ENCODE measurements at regions not wholly inside any gene's neighbourhood (a gene's known extent, or its start where the extent isn't known, plus 50 kb on each side); places are given as distances from the start of the nearest gene placed in this dataset.

DNA sequence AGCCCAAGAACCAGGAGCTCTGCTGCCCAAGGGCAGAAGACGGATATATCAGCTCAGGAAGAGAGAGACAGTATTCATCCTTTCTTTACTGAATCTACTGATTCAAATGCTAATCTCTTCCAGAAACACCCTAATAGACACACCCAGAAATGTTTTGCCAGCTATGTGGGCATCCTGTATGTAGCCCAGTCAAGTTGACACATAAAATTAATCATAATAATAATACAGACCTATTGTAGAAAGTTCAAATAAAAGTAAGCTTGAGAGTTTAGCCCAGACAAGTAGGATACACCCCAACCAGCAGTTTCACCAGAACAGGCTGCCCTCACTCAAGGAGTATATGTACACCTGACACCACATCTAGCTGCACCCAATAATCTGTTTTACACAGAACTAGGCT is 73.9 kb upstream of the VGLL2 start:
- no peaks in the 10 kb centered on the region for H3K4me1 Mint-ChIP-seq (ENCODE audit: low read depth)
- H3K9me3 Mint-ChIP-seq = no peaks in the 10 kb centered on the region
- no peak for DNase-seq
- no peaks in the 10 kb centered on the region for H3K36me3 Mint-ChIP-seq
- intact Hi-C loops (cut with micrococcal nuclease) = no loop called here
- H3K27me3 Mint-ChIP-seq = no peaks in the 10 kb centered on the region
- POLR2A ChIA-PET = no interaction called here
- H3K27ac Mint-ChIP-seq = no peak overlapping the region
- CTCF ChIA-PET = no interaction called here
- no peak overlapping the region for H3K4me3 Mint-ChIP-seq

- ChIA-PET POLR2A (no interaction called here), CTCF (no interaction called here)
- no peaks in the 10 kb centered on the region for H3K9me3 Mint-ChIP-seq
- no peaks in the 10 kb centered on the region for H3K36me3 Mint-ChIP-seq
- H3K4me3 Mint-ChIP-seq = no peak overlapping the region
- no peaks in the 10 kb centered on the region for H3K4me1 Mint-ChIP-seq (ENCODE audit: low read depth)
- DNase-seq = no peak
- intact Hi-C loops (cut with micrococcal nuclease) = no loop called here
- no peak overlapping the region for H3K27ac Mint-ChIP-seq
- no peaks in the 10 kb centered on the region for H3K27me3 Mint-ChIP-seq
These were observed 71.1 kb upstream of the VGLL2 start for GRCh38 chr6:117194271-117194670.

DNA sequence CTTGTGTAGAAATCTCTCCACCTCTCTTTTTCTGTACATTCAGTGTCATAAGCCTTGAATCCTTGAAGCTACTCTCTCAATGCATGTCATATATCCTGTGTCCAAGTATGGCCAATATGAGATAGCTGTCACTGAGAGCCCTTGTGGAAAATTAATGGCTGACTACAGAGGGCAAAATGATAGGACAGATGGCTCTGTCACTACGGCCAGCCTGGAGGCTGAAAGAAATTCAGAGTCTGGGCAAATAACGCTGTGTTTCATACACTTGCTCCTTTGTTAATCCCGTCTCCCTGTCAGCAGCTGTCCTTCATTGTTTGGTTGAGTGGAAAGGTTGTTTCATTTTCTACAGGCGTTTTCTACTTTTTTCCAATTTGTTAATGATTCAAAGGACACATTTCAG is 70.4 kb upstream of the VGLL2 start:
- Mint-ChIP-seq H3K4me1 (ENCODE audit: low read depth) (no peaks in the 10 kb centered on the region), H3K27ac (no peak overlapping the region), H3K27me3 (no peaks in the 10 kb centered on the region), H3K36me3 (no peaks in the 10 kb centered on the region), H3K4me3 (no peak overlapping the region), H3K9me3 (no peaks in the 10 kb centered on the region)
- DNase-seq = no peak
- intact Hi-C loops (cut with micrococcal nuclease) = no loop called here
- POLR2A ChIA-PET = no interaction called here
- CTCF ChIA-PET = no interaction called here

DNA sequence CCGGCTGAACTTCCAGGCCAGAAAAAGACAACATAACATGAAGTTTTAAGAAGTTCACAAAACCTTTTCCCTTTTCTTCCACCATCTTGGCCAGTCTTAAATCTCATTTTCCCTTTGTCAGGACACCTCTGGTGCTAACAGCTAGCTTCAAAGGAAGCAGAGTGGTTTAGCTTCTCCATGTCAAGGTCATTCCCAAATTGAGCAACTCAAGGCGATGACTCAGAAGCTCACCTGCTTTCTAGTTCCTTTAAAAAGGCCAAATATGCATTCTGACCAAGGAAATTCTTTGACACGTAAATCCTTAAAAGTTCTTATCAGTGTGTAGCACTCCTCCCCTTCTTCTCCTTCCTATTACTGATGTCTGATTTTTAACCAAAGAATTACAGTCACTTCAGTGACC is 69.6 kb upstream of the VGLL2 start:
- CTCF ChIA-PET = no interaction called here
- no peaks in the 10 kb centered on the region for H3K36me3 Mint-ChIP-seq

DNA sequence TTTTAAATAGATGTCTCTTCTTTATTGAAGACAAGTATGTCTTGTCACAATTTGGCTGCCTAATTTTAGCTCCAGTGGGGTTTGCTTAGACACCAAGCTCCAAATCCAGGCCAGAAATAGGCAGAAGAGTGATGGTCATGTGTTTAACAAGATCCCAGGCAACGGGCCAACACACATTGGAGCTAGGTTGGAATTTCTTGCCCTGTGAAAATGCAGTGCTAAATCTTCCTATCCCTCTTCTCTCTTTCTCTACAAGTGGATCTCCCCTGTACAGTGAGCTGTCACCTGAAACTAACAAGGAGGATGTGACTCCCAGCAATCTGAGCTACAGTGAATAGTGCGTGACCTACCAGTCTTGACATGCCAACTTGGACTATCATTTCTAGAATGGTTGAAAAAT is 65.3 kb upstream of the VGLL2 start:
- ChIA-PET POLR2A (no interaction called here), CTCF (no interaction called here)
- no peaks in the 10 kb centered on the region for H3K27me3 Mint-ChIP-seq
- DNase-seq = no peak
- intact Hi-C loops (cut with micrococcal nuclease) = no loop called here
- no peak overlapping the region for H3K27ac Mint-ChIP-seq
- H3K4me1 Mint-ChIP-seq (ENCODE audit: low read depth) = no peaks in the 10 kb centered on the region
- no peaks in the 10 kb centered on the region for H3K9me3 Mint-ChIP-seq
- no peak overlapping the region for H3K4me3 Mint-ChIP-seq
- H3K36me3 Mint-ChIP-seq = no peaks in the 10 kb centered on the region

More for the DNA sequence above, 69.6 kb upstream of the VGLL2 start:
- POLR2A ChIA-PET = no interaction called here
- Mint-ChIP-seq H3K9me3 (no peaks in the 10 kb centered on the region), H3K27me3 (no peaks in the 10 kb centered on the region), H3K4me3 (no peak overlapping the region), H3K4me1 (ENCODE audit: low read depth) (no peaks in the 10 kb centered on the region), H3K27ac (no peak overlapping the region)
- intact Hi-C loops (cut with micrococcal nuclease) = no loop called here
- DNase-seq = no peak

DNA sequence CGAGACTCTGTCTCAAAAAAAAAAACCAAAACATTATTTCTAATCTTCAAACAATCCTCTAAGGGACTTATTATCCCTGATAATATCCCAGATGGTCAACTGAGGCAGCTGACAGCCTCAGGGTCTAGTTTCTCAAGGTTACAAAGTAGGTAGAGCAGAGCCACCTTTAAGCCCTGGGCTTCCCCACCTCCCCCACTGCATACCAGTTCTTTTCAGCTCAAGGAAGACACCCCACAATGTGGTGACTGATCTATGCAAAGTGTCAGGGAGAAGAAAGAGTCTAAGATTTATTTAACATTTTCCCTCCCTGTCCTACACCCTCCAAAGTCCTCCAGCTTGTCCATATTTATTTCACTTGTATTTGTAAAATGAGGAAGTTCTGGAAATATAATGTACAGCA is 60.5 kb upstream of the VGLL2 start:
- no peak overlapping the region for H3K27ac Mint-ChIP-seq
- H3K9me3 Mint-ChIP-seq = no peaks in the 10 kb centered on the region
- H3K4me3 Mint-ChIP-seq = no peak overlapping the region
- intact Hi-C loops (cut with micrococcal nuclease) = no loop called here
- no peaks in the 10 kb centered on the region for H3K36me3 Mint-ChIP-seq
- H3K27me3 Mint-ChIP-seq = no peaks in the 10 kb centered on the region
- CTCF ChIA-PET = no interaction called here
- H3K4me1 Mint-ChIP-seq (ENCODE audit: low read depth) = no peaks in the 10 kb centered on the region
- POLR2A ChIA-PET = no interaction called here
- DNase-seq = no peak

- no peak overlapping the region for H3K27ac Mint-ChIP-seq
- H3K27me3 Mint-ChIP-seq = no peaks in the 10 kb centered on the region
- no peaks in the 10 kb centered on the region for H3K36me3 Mint-ChIP-seq
- no peak for DNase-seq
- ChIA-PET POLR2A (no interaction called here), CTCF (no interaction called here)
- H3K4me3 Mint-ChIP-seq = no peak overlapping the region
- intact Hi-C loops (cut with micrococcal nuclease) = no loop called here
- H3K4me1 Mint-ChIP-seq (ENCODE audit: low read depth) = no peaks in the 10 kb centered on the region
- H3K9me3 Mint-ChIP-seq = no peaks in the 10 kb centered on the region
These were observed 59.5 kb upstream of the VGLL2 start for GRCh38 chr6:117205876-117206275.

GRCh38 chr6:117206522-117206921 is 58.8 kb upstream of the VGLL2 start:
- POLR2A ChIA-PET = no interaction called here
- H3K9me3 Mint-ChIP-seq = no peaks in the 10 kb centered on the region
- H3K36me3 Mint-ChIP-seq = no peaks in the 10 kb centered on the region
- no peak overlapping the region for H3K27ac Mint-ChIP-seq
- CTCF ChIA-PET = no interaction called here
- no peak for DNase-seq
- no peaks in the 10 kb centered on the region for H3K27me3 Mint-ChIP-seq
- H3K4me3 Mint-ChIP-seq = no peak overlapping the region
- intact Hi-C loops (cut with micrococcal nuclease) = no loop called here
- no peaks in the 10 kb centered on the region for H3K4me1 Mint-ChIP-seq (ENCODE audit: low read depth)

DNA sequence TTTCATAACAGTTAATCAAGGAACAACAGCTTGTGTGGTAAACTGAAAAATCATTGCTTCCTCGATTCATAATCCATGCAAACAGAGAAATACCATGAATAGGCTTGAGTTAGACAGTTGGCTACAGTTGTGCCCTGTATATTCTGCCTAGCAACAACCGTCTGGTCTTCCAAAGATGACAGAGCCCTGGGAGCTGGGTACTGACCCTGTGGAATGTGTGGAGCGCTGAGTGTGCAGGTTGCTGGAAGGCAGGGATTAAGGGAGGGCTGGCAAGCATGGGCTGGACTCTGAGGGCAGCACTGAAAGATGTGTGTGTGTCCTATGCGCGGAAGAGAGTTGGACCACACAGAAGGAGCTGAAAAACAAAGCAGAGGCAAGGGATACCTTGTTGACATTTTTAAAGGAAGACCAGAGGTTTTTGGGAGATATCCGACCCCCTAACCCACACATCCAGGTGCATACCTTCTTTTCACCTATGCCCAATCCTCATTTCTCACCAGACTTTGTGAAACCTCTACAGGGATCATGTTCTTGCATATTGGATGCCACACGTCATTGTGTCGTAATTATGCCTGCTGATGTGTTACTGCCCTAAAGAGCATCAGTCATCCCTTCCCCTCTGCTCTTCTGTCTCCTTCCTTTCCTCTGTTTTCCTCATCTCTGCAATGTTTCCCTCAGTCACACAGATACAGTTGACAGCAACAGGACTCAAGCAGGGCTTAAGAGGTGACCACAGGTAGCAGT is 58.2 kb upstream of the VGLL2 start:
- no peak overlapping the region for H3K4me3 Mint-ChIP-seq
- ChIA-PET CTCF (no interaction called here), POLR2A (no interaction called here)
- no peaks in the 10 kb centered on the region for H3K36me3 Mint-ChIP-seq
- intact Hi-C loops (cut with micrococcal nuclease) = no loop called here
- no peak overlapping the region for H3K27ac Mint-ChIP-seq
- H3K27me3 Mint-ChIP-seq = no peaks in the 10 kb centered on the region
- H3K9me3 Mint-ChIP-seq = no peaks in the 10 kb centered on the region
- H3K4me1 Mint-ChIP-seq (ENCODE audit: low read depth) = no peaks in the 10 kb centered on the region
- no peak for DNase-seq

GRCh38 chr6:117210279-117210678 is 55.1 kb upstream of the VGLL2 start:
- Mint-ChIP-seq H3K9me3 (no peaks in the 10 kb centered on the region), H3K4me3 (no peak overlapping the region), H3K27ac (no peak overlapping the region), H3K4me1 (ENCODE audit: low read depth) (no peaks in the 10 kb centered on the region), H3K36me3 (no peaks in the 10 kb centered on the region), H3K27me3 (no peaks in the 10 kb centered on the region)
- ChIA-PET CTCF (no interaction called here), POLR2A (no interaction called here)
- intact Hi-C loops (cut with micrococcal nuclease) = no loop called here
- DNase-seq = no peak

DNA sequence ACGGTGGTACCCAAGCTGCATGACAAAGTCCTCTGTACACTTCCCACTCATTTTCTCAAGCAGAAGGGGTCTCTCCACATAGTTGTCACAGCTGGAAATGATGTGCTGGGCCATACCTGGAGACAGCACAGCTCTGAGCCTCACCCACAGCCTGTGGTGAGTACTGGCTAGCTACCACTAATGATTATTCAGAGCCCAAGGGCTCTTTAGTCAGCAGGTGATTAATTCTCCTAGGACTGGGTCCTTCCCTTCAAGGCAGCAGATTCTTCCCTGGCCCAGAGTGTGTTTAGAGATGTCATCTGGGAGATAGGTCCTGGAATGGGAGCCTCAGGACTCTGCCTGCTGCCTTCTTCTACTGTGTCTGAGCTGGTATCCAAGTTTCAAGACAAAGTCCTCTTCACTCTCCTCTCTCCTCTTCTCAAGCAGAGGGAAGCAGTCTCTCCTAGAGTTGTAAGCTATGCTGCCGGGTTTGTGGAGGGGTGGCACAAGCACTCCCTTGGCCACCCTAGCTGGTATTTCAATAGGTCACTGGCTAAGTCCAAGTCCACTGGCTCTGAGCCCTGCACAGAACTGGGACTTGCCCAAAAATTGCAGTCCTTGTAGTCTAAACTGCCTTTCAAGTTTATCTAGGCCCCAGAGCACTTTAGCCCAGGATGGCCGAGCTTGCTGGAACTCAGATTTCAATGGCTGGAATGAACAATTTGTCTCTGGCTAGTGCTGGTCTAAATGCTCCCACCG is 49.8 kb upstream of the VGLL2 start:
- H3K36me3 Mint-ChIP-seq = no peaks in the 10 kb centered on the region
- H3K27ac Mint-ChIP-seq = no peak overlapping the region
- no peak for DNase-seq
- ChIA-PET CTCF (no interaction called here), POLR2A (no interaction called here)
- no peaks in the 10 kb centered on the region for H3K27me3 Mint-ChIP-seq
- intact Hi-C loops (cut with micrococcal nuclease) = no loop called here
- H3K9me3 Mint-ChIP-seq = no peaks in the 10 kb centered on the region
- H3K4me3 Mint-ChIP-seq = no peak overlapping the region
- H3K4me1 Mint-ChIP-seq (ENCODE audit: low read depth) = no peaks in the 10 kb centered on the region

All from activated CD4-positive, alpha-beta memory T cell treated with anti-CD3 and anti-CD28 coated beads for 36 hours (primary cell).